Parathyroid adenoma (tissue), 2 donors: ENCODE measurements at regions not wholly inside any gene's neighbourhood (a gene's known extent, or its start where the extent isn't known, plus 50 kb on each side); places are given as distances from the start of the nearest gene placed in this dataset.

Experiments
- H2AFZ ChIP-seq: fragments of 300-600 bp; sonication (generic); one replicate; pipeline ENCODE4 v1.7.0; 2017; ENCODE audit warnings: antibody characterized with exemption, mild to moderate bottlenecking
- H3K27ac ChIP-seq: fragments of 300-600 bp; sonication (generic); one replicate; pipeline ENCODE4 v1.7.0; 2017
- H3K27me3 ChIP-seq: fragments of 300-600 bp; sonication (generic); one replicate; pipeline ENCODE4 v1.7.0; 2017; ENCODE audit warnings: low read length; ENCODE audit not compliant: control insufficient read depth, insufficient read depth
- H3K36me3 ChIP-seq: fragments of 300-600 bp; sonication (generic); one replicate; pipeline ENCODE4 v1.7.0; 2017; ENCODE audit warnings: low read length; ENCODE audit not compliant: control insufficient read depth, insufficient read depth
- H3K4me1 ChIP-seq: fragments of 300-600 bp; sonication (generic); one replicate; pipeline ENCODE4 v1.7.0; 2017; ENCODE audit warnings: control low read depth
- H3K4me2 ChIP-seq: fragments of 300-600 bp; sonication (generic); one replicate; pipeline ENCODE4 v1.7.0; 2017; ENCODE audit warnings: low read length
- H3K4me3 ChIP-seq: fragments of 300-600 bp; sonication (generic); one replicate; pipeline ENCODE4 v1.7.0; 2017; ENCODE audit warnings: low read depth, low read length
- H3K79me2 ChIP-seq: fragments of 300-600 bp; sonication (generic); one replicate; pipeline ENCODE4 v1.7.0; 2017; ENCODE audit warnings: control low read depth
- H3K9ac ChIP-seq: fragments of 300-600 bp; sonication (generic); one replicate; pipeline ENCODE4 v1.7.0; 2017; ENCODE audit warnings: mild to moderate bottlenecking
- H3K9me3 ChIP-seq: fragments of 300-600 bp; sonication (generic); one replicate; pipeline ENCODE4 v1.7.0; 2017; ENCODE audit warnings: low read length; ENCODE audit not compliant: control insufficient read depth
- CTCF ChIP-seq: fragments of 300-600 bp; sonication (generic); IDR thresholded peaks from one replicate; pipeline ENCODE4 v1.7.0; 2017; ENCODE audit warnings: antibody characterized with exemption, mild to moderate bottlenecking
- donor health status: primary hyperparathyroidism.

DNA sequence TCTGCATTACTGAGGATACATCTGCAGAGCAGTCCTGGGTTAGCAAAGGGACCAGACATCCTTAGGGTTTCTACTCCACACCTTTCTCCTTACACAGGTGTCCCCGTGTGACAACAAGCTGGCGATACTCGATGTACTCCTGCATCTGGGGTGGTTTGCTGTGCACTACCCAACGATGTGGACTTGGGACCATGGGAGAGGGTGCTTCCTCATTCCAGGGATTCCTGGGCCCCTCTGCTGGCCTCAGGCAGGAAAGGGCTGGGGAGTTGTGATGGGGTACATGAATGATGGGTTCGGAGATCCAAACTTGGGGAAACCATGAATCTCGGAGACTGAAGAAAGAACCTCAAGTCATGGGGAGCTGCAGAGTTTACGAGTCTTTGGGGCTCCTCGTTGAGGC is 179.6 kb upstream of the GALNT17 start:
- no peak overlapping the region for H3K9ac ChIP-seq
- H3K36me3 ChIP-seq = no peaks in the 10 kb centered on the region
- H3K4me1 ChIP-seq = no peaks in the 10 kb centered on the region
- no peaks in the 10 kb centered on the region for H3K9me3 ChIP-seq
- no peak for TF ChIP-seq CTCF
- no peaks in the 10 kb centered on the region for H3K27me3 ChIP-seq
- no peak overlapping the region for H3K4me2 ChIP-seq
- H3K79me2 ChIP-seq = no peaks in the 10 kb centered on the region
- no peak overlapping the region for H3K27ac ChIP-seq
- no peak overlapping the region for H3K4me3 ChIP-seq
- no peak overlapping the region for H2AFZ ChIP-seq

- H3K27ac ChIP-seq = no peak overlapping the region
- no peak for TF ChIP-seq CTCF
- H3K4me3 ChIP-seq = no peak overlapping the region
These were observed 178.6 kb upstream of the GALNT17 start for GRCh38 chr7:70953331-70953741.

DNA sequence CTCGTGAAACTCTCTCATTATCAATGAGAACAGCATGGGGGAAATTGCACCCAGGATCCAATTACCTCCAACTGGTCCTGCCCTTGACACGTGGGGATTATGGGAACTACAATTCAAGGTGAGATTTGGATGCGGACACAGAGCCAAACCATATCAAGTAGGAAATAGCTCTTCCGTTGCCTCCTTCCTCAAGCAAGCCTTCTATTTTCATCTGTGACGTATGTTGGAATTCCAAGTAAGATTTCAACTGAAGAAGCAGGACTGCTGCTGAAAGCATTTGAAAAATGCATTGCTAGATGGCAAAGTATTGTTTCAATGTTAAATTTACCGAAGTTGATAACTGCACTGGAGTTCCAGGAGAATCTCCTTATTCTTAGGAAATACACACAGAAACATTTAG is 178.1 kb upstream of the GALNT17 start:
- Histone ChIP-seq H3K9ac (no peak overlapping the region), H2AFZ (no peak overlapping the region), H3K4me1 (no peaks in the 10 kb centered on the region), H3K27me3 (no peaks in the 10 kb centered on the region), H3K79me2 (no peaks in the 10 kb centered on the region), H3K36me3 (no peaks in the 10 kb centered on the region), H3K9me3 (no peaks in the 10 kb centered on the region), H3K27ac (no peak overlapping the region), H3K4me2 (no peak overlapping the region), H3K4me3 (no peak overlapping the region)
- no peak for TF ChIP-seq CTCF

More at GRCh38 chr7:70953331-70953741, 178.6 kb upstream of the GALNT17 start:
- no peak overlapping the region for H2AFZ ChIP-seq
- no peaks in the 10 kb centered on the region for H3K36me3 ChIP-seq
- H3K4me1 ChIP-seq = no peaks in the 10 kb centered on the region
- H3K27me3 ChIP-seq = no peaks in the 10 kb centered on the region
- no peaks in the 10 kb centered on the region for H3K9me3 ChIP-seq
- no peaks in the 10 kb centered on the region for H3K79me2 ChIP-seq
- no peak overlapping the region for H3K9ac ChIP-seq
- H3K4me2 ChIP-seq = no peak overlapping the region

DNA sequence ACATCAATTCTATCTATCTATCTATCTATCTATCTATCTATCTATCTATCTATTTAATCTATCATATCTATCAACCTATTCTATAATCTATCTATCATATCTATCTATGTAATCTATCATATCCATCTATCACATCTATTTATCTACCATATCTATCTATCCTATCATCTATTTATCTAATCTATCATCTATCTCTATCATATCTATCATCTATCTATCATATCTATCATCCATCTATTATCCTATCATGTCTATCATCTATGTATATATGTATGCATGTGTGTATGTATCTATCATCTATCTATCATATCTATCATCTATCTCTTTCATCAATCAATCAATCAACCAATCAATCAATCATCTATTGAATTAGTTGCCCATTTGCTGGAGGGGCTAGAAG is 159.3 kb upstream of the GALNT17 start:
- Histone ChIP-seq H2AFZ (no peak overlapping the region), H3K9ac (no peak overlapping the region), H3K9me3 (no peaks in the 10 kb centered on the region), H3K27me3 (no peaks in the 10 kb centered on the region), H3K4me2 (no peak overlapping the region), H3K27ac (no peak overlapping the region), H3K36me3 (no peaks in the 10 kb centered on the region), H3K4me3 (no peak overlapping the region), H3K79me2 (no peaks in the 10 kb centered on the region), H3K4me1 (no peaks in the 10 kb centered on the region)
- no peak for TF ChIP-seq CTCF

- no peak overlapping the region for H3K9ac ChIP-seq
- H2AFZ ChIP-seq = no peak overlapping the region
- no peak for TF ChIP-seq CTCF
- H3K4me1 ChIP-seq = no peaks in the 10 kb centered on the region
- no peak overlapping the region for H3K4me2 ChIP-seq
- H3K27me3 ChIP-seq = no peaks in the 10 kb centered on the region
- H3K9me3 ChIP-seq = no peaks in the 10 kb centered on the region
- H3K36me3 ChIP-seq = no peaks in the 10 kb centered on the region
- H3K4me3 ChIP-seq = no peak overlapping the region
- no peak overlapping the region for H3K27ac ChIP-seq
- H3K79me2 ChIP-seq = no peaks in the 10 kb centered on the region
These were observed 156.2 kb upstream of the GALNT17 start for GRCh38 chr7:70975754-70976153.
